ENCODE measurements at regions not wholly inside any gene's neighbourhood (a gene's known extent, or its start where the extent isn't known, plus 50 kb on each side); places are given as distances from the start of the nearest gene placed in this dataset.

GRCh38 chr2:172230889-172231401 is 128.2 kb upstream of the DLX2 start:
- DNase-seq (ENCODE audit: low read depth, low spot score) (no peak), ATAC-seq (no peak)
- Histone ChIP-seq H3K36me3 (ENCODE audit: control insufficient read depth, insufficient read depth, low read length) (no peaks in the 10 kb centered on the region), H3K9me3 (ENCODE audit: control insufficient read depth, insufficient read depth, low read depth, low read length) (no peaks in the 10 kb centered on the region), H3K4me1 (ENCODE audit: control insufficient read depth, insufficient read depth, low read length) (no peaks in the 10 kb centered on the region), H3K27me3 (ENCODE audit: control insufficient read depth, insufficient read depth, low read length) (peaks cover 14% of the 10 kb centered on the region), H3K27ac (ENCODE audit: low read length) (no peak overlapping the region), H3K4me3 (ENCODE audit: low read depth in 2 of 2, low read length in 2 of 2) (no peak overlapping the region)
- CTCF ChIA-PET, result no interaction called here
- in situ Hi-C loops (cut with HindIII; ENCODE audit: low pct_unique_long_range_greater_than_20kb, low sequenced_read_pairs) (no loop called here), intact Hi-C loops (cut with micrococcal nuclease; ENCODE audit: unreplicated experiment) (no loop called here)
- POLR2A ChIA-PET, result no interaction called here
- no peak for TF ChIP-seq SIN3A (IDR thresholded peaks at IDR 0.05; ENCODE audit: borderline replicate concordance, insufficient read depth, low read depth, low read length)
- no peak for TF ChIP-seq CTCF (IDR thresholded peaks at IDR 0.05)
- TF ChIP-seq TCF7L2 (IDR thresholded peaks at IDR 0.05; ENCODE audit: low read depth, low read length), result no peak
- TF ChIP-seq POLR2AphosphoS5 (IDR thresholded peaks at IDR 0.05; ENCODE audit: low read depth, low read length), result no peak
- no peak for TF ChIP-seq REST (IDR thresholded peaks at IDR 0.05; ENCODE audit: insufficient read depth in 1 of 2, low read depth in 2 of 2, low read length in 1 of 2)
- BruUV-seq (replicated peaks), result no TSS peak

GRCh38 chr2:172231508-172231907 is 128.8 kb upstream of the DLX2 start:
- Histone ChIP-seq H3K9me3 (ENCODE audit: control insufficient read depth, insufficient read depth, low read depth, low read length) (no peaks in the 10 kb centered on the region), H3K4me3 (ENCODE audit: low read depth in 2 of 2, low read length in 2 of 2) (no peak overlapping the region), H3K36me3 (ENCODE audit: control insufficient read depth, insufficient read depth, low read length) (no peaks in the 10 kb centered on the region), H3K27me3 (ENCODE audit: control insufficient read depth, insufficient read depth, low read length) (peaks cover 16% of the 10 kb centered on the region), H3K27ac (ENCODE audit: low read length) (no peak overlapping the region), H3K4me1 (ENCODE audit: control insufficient read depth, insufficient read depth, low read length) (no peaks in the 10 kb centered on the region)
- ATAC-seq (no peak), DNase-seq (ENCODE audit: low read depth, low spot score) (no peak)
- intact Hi-C loops (cut with micrococcal nuclease; ENCODE audit: unreplicated experiment), result no loop called here
- ChIA-PET CTCF (no interaction called here), POLR2A (no interaction called here)
- in situ Hi-C loops (cut with HindIII; ENCODE audit: low pct_unique_long_range_greater_than_20kb, low sequenced_read_pairs), result no loop called here
- BruUV-seq (replicated peaks), result no TSS peak
- TF ChIP-seq CTCF (IDR thresholded peaks at IDR 0.05) (no peak), REST (IDR thresholded peaks at IDR 0.05; ENCODE audit: insufficient read depth in 1 of 2, low read depth in 2 of 2, low read length in 1 of 2) (no peak), POLR2AphosphoS5 (IDR thresholded peaks at IDR 0.05; ENCODE audit: low read depth, low read length) (no peak), TCF7L2 (IDR thresholded peaks at IDR 0.05; ENCODE audit: low read depth, low read length) (no peak), SIN3A (IDR thresholded peaks at IDR 0.05; ENCODE audit: borderline replicate concordance, insufficient read depth, low read depth, low read length) (no peak)

All from Panc1 (cell line).